ENCODE measurements at regions not wholly inside any gene's neighbourhood (a gene's known extent, or its start where the extent isn't known, plus 50 kb on each side); places are given as distances from the start of the nearest gene placed in this dataset.

GRCh38 chrX:147827070-147827469 is 84.6 kb upstream of the FMR1 start:
- TF ChIP-seq TAF1 (IDR thresholded peaks at IDR 0.05; ENCODE audit: low read depth): no peak
- TF ChIP-seq CREB1 (IDR thresholded peaks at IDR 0.05; ENCODE audit: low read depth): no peak
- TF ChIP-seq CEBPB (IDR thresholded peaks at IDR 0.05): no peak
- no peak for TF ChIP-seq TEAD4 (IDR thresholded peaks at IDR 0.05)
- no peak for TF ChIP-seq FOXM1 (IDR thresholded peaks at IDR 0.05; ENCODE audit: borderline replicate concordance, low read depth)
- no peak for TF ChIP-seq USF1 (IDR thresholded peaks at IDR 0.05)
- TF ChIP-seq YY1 (IDR thresholded peaks at IDR 0.05; ENCODE audit: low read depth): no peak
- TF ChIP-seq REST (IDR thresholded peaks at IDR 0.05; ENCODE audit: low read depth): no peak
- TF ChIP-seq MAX (IDR thresholded peaks at IDR 0.05): no peak
- TF ChIP-seq TCF12 (IDR thresholded peaks at IDR 0.05; ENCODE audit: low read depth): no peak
- TF ChIP-seq EGR1 (IDR thresholded peaks at IDR 0.05): no peak
- TF ChIP-seq RAD21 (IDR thresholded peaks at IDR 0.05; ENCODE audit: low read depth): no peak
- no peak for TF ChIP-seq EP300 (IDR thresholded peaks at IDR 0.05; ENCODE audit: borderline replicate concordance)
- no peak for TF ChIP-seq ZBTB7A (IDR thresholded peaks at IDR 0.05; ENCODE audit: low read depth)
- no peak for TF ChIP-seq NFIC (IDR thresholded peaks at IDR 0.05)

- no peak for TF ChIP-seq REST (IDR thresholded peaks at IDR 0.05; ENCODE audit: low read depth)
- TF ChIP-seq CEBPB (IDR thresholded peaks at IDR 0.05): no peak
- TF ChIP-seq YY1 (IDR thresholded peaks at IDR 0.05; ENCODE audit: low read depth): no peak
- no peak for TF ChIP-seq ZBTB7A (IDR thresholded peaks at IDR 0.05; ENCODE audit: low read depth)
- no peak for TF ChIP-seq MAX (IDR thresholded peaks at IDR 0.05)
- no peak for TF ChIP-seq USF1 (IDR thresholded peaks at IDR 0.05)
- TF ChIP-seq TCF12 (IDR thresholded peaks at IDR 0.05; ENCODE audit: low read depth): no peak
Measured at GRCh38 chrX:147828719-147829118, 83.0 kb upstream of the FMR1 start.

- TF ChIP-seq REST (IDR thresholded peaks at IDR 0.05; ENCODE audit: low read depth) (no peak), EP300 (IDR thresholded peaks at IDR 0.05; ENCODE audit: borderline replicate concordance) (no peak), EGR1 (IDR thresholded peaks at IDR 0.05) (no peak), ZBTB7A (IDR thresholded peaks at IDR 0.05; ENCODE audit: low read depth) (no peak), CEBPB (IDR thresholded peaks at IDR 0.05) (no peak), TEAD4 (IDR thresholded peaks at IDR 0.05) (no peak), RAD21 (IDR thresholded peaks at IDR 0.05; ENCODE audit: low read depth) (no peak), MAX (IDR thresholded peaks at IDR 0.05) (no peak), YY1 (IDR thresholded peaks at IDR 0.05; ENCODE audit: low read depth) (no peak), USF1 (IDR thresholded peaks at IDR 0.05) (no peak), NFIC (IDR thresholded peaks at IDR 0.05) (no peak)
Measured at GRCh38 chrX:147832707-147833348, 78.9 kb upstream of the FMR1 start.
